Heart left ventricle (tissue), 16 donors: ENCODE measurements at regions not wholly inside any gene's neighbourhood (a gene's known extent, or its start where the extent isn't known, plus 50 kb on each side); places are given as distances from the start of the nearest gene placed in this dataset.

ENCODE experiments used
- ATAC-seq, 4 donors: fragments of 200-7000 bp; cut with Tn5 transposase; one replicate each; pipeline ENCODE4 v1.9.1; 2020 to 2022; ENCODE audit warnings: moderate library complexity in 4 of 4, mild to moderate bottlenecking in 3 of 4, moderate number of reproducible peaks in 1 of 4
- DNase-seq, 5 donors: peaks; one replicate each; pipeline ENCODE4 v3.0.0-alpha.2; 2020
- H3K27ac ChIP-seq, 12 donors: fragments of 200-600 bp; sonication (generic) in 4 of 12; one replicate each; pipeline versions ENCODE4 v1.5.0 to v1.8.0; 2016 to 2022; ENCODE audit warnings: mild to moderate bottlenecking in 2 of 12
- H3K27me3 ChIP-seq, 9 donors: fragments of 200-600 bp; sonication (generic) in 2 of 9; one replicate each; pipeline versions ENCODE4 v1.5.1 to v1.8.0; 2016 to 2022; ENCODE audit warnings: mild to moderate bottlenecking in 3 of 9
- H3K36me3 ChIP-seq, 9 donors: fragments of 200-600 bp; sonication (generic) in 2 of 9; one replicate each; pipeline versions ENCODE4 v1.5.0 to v1.8.0; 2018 to 2022; ENCODE audit warnings: mild to moderate bottlenecking in 2 of 9
- H3K4me1 ChIP-seq, 12 donors: fragments of 200-600 bp; sonication (generic) in 4 of 12; one replicate each; pipeline versions ENCODE4 v1.5.0 to v1.8.0; 2016 to 2022; ENCODE audit warnings: mild to moderate bottlenecking in 3 of 12
- H3K4me3 ChIP-seq, 12 donors: fragments of 200-600 bp; sonication (generic) in 4 of 12; one replicate each; pipeline versions ENCODE4 v1.5.0 to v1.8.0; 2017 to 2022; ENCODE audit warnings: mild to moderate bottlenecking in 9 of 12, moderate library complexity in 4 of 12
- H3K9me3 ChIP-seq, 12 donors: fragments of 200-600 bp; sonication (generic) in 4 of 12; one replicate each; pipeline versions ENCODE4 v1.5.0 to v1.8.0; 2016 to 2022; ENCODE audit warnings: mild to moderate bottlenecking in 1 of 12
- CTCF ChIP-seq, 12 donors: fragments of 200-600 bp; sonication (generic) in 4 of 12; IDR thresholded peaks; one replicate each; pipeline versions ENCODE4 v1.5.0 to v1.8.0; 2018 to 2022; ENCODE audit warnings: antibody characterized with exemption in 12 of 12, mild to moderate bottlenecking in 5 of 12
- POLR2A ChIP-seq, 2 donors: fragments of 450-650 bp; IDR thresholded peaks; one replicate each; pipeline ENCODE4 v1.6.1; 2017; ENCODE audit warnings: antibody characterized with exemption in 2 of 2, mild to moderate bottlenecking in 2 of 2, moderate library complexity in 2 of 2
- WGBS, 4 donors: extraction: QIAGEN DNeasy Blood & Tissue Kit in 2 of 4; methylation state at CpG; one replicate each; pipeline versions ENCODE4 v1.1.5 to v1.1.7; 2013 to 2018; 5-methylcytosine and 5-hydroxymethylcytosine counted together
- intact Hi-C, 10 donors: fragments of 100-400 bp; cut with DNase I; formaldehyde crosslinking; loops; one replicate each; pipeline versions ENCODE4 v1.11.1 to v1.14.2; 2022
- donor health status: ischemic (EF 13 %, LVEDD 7.1; RV severe dilation, severe dysfunction).
- donor health status: healthy with polysubstance abuse.
- donor health status: DM: no; HTN: yes; CAD: no.
- donor health status: DM: no; HTN: no; CAD: no.
- donor health status: ischemic (EF 25% LVEDD 6.9; RV normal size, moderate dysfunction).
- donor health status: ischemic (EF 25% LVEDD 5.7; RV mildly dilated, moderate dysfunction).
- donor health status: healthy.
- donor health status: DM: yes; HTN: yes; CAD: no.
- donor health status: ischemic (EF 35%, LVEDD 5.7; RV mildly dilated, moderate dysfunction).
- donor health status: nonischemic (EF 11% LVEDD 7.7; RV severe dilation, severe dysfunction).
- donor health status: DM: yes; HTN: yes; CAD: no.
- donor health status: PGD.
- donor health status: ischemic (EF 29% LVEDD 5.4; RV normal size, mild dysfunction).
- donor health status: nonischemic (EF 23%, LVEDD 6.1; RV moderate dilation, normal function).

GRCh38 chr4:134364928-134365327 is 163.3 kb upstream of the PABPC4L start:
- intact Hi-C loops: no loop called here
- Histone ChIP-seq H3K9me3 (peaks cover 0 to 1% (median 0%) of the 10 kb centered on the region in 12 donors), H3K36me3 (no peaks in the 10 kb centered on the region), H3K4me1 (no peaks in the 10 kb centered on the region), H3K4me3 (no peak overlapping the region), H3K27me3 (no peaks in the 10 kb centered on the region), H3K27ac (no peak overlapping the region)
- DNase-seq (no peak), ATAC-seq (no peak)
- TF ChIP-seq POLR2A (IDR thresholded peaks at IDR 0.05) (no peak), CTCF (IDR thresholded peaks at IDR 0.05) (no peak)
- 95 to 98% (median 96%) methylated on average over 1 of the region's 1 CpG for WGBS, 4 donors

- Histone ChIP-seq H3K27ac (no peak overlapping the region), H3K27me3 (no peaks in the 10 kb centered on the region), H3K9me3 (no peaks in the 10 kb centered on the region), H3K4me3 (no peak overlapping the region), H3K36me3 (no peaks in the 10 kb centered on the region), H3K4me1 (no peaks in the 10 kb centered on the region)
- intact Hi-C loops: no loop called here
- no peak for ATAC-seq
- WGBS, 4 donors: 69 to 79% (median 77%) methylated on average over 2 of the region's 2 CpGs
- DNase-seq: no peak
- TF ChIP-seq POLR2A (IDR thresholded peaks at IDR 0.05): no peak
- no peak for TF ChIP-seq CTCF (IDR thresholded peaks at IDR 0.05)
These were observed 143.7 kb upstream of the PABPC4L start for GRCh38 chr4:134345244-134345643.

GRCh38 chr4:134343656-134344055 is 142.1 kb upstream of the PABPC4L start:
- H3K27ac ChIP-seq: no peak overlapping the region
- ATAC-seq (no peak), DNase-seq (no peak)
- H3K27me3 ChIP-seq: no peaks in the 10 kb centered on the region
- intact Hi-C loops: no loop called here
- H3K4me1 ChIP-seq: no peaks in the 10 kb centered on the region
- no peak overlapping the region for H3K4me3 ChIP-seq
- no peaks in the 10 kb centered on the region for H3K36me3 ChIP-seq
- no peaks in the 10 kb centered on the region for H3K9me3 ChIP-seq
- no peak for TF ChIP-seq CTCF (IDR thresholded peaks at IDR 0.05)
- TF ChIP-seq POLR2A (IDR thresholded peaks at IDR 0.05): no peak
- 89 to 95% (median 92%) methylated on average over 5 of the region's 5 CpGs for WGBS, 4 donors

- no peaks in the 10 kb centered on the region for H3K27me3 ChIP-seq
- no peak for ATAC-seq
- intact Hi-C loops: no loop called here
These were observed 141.5 kb upstream of the PABPC4L start for GRCh38 chr4:134343081-134343480.

More at GRCh38 chr4:134343081-134343480, 141.5 kb upstream of the PABPC4L start:
- Histone ChIP-seq H3K36me3 (no peaks in the 10 kb centered on the region), H3K9me3 (no peaks in the 10 kb centered on the region), H3K4me1 (no peaks in the 10 kb centered on the region), H3K27ac (no peak overlapping the region), H3K4me3 (no peak overlapping the region)
- DNase-seq: no peak
- TF ChIP-seq POLR2A (IDR thresholded peaks at IDR 0.05) (no peak), CTCF (IDR thresholded peaks at IDR 0.05) (no peak)
- WGBS, 4 donors: 0 to 93% (median 49%) methylated on average over 2 of the region's 2 CpGs
